Endothelial cell of umbilical vein (primary cell): ENCODE measurements at regions not wholly inside any gene's neighbourhood (a gene's known extent, or its start where the extent isn't known, plus 50 kb on each side); places are given as distances from the start of the nearest gene placed in this dataset.

Source experiments
- BruUV-seq: library from RNA; stranded (reverse); fragments of 400-500 nt; replicated peaks from 2 replicates; lab custom pipeline; 2021; lab: Mats Ljungman, UMichigan
- CTCF ChIA-PET: fragments of 300-600, 350-600 bp; sonication (Branson Sonifier 250); formaldehyde crosslinking; loops from one replicate; lab custom pipeline; 2021; ENCODE audit warnings: antibody characterized with exemption, inconsistent platforms; lab: Charles Lee
- POLR2A ChIA-PET: fragments of 300-600, 350-600 bp; sonication (Branson Sonifier 250); formaldehyde crosslinking; loops from one replicate; lab custom pipeline; 2021; ENCODE audit warnings: antibody characterized with exemption, inconsistent platforms; lab: Charles Lee
- DNase-seq: peaks from one replicate; pipeline ENCODE4 v3.0.0-alpha.2; 2011; ENCODE audit warnings: low read depth, low spot score
- FAIRE-seq: peaks from 2 replicates; lab custom pipeline; 2011; peaks lifted over from hg19 to GRCh38; lab: Jason Lieb, UNC
- H2AFZ ChIP-seq: 2 replicates; pipeline ENCODE4 v1.6.0; 2012; ENCODE audit warnings: low read depth, low read length, control low read depth, inconsistent platforms
- H3K27ac ChIP-seq: 2 replicates; pipeline ENCODE4 v1.5.1; 2011; ENCODE audit warnings: low read depth, mild to moderate bottlenecking, control low read depth, low read length, moderate library complexity; ENCODE audit not compliant: insufficient read depth
- H3K27me3 ChIP-seq, 2 experiments: 2 replicates each; pipeline versions ENCODE4 v1.6.0 to v1.6.1; 2011; ENCODE audit warnings: low read length in 2 of 2, mixed read lengths in 1 of 2; ENCODE audit not compliant: control insufficient read depth in 2 of 2, insufficient read depth in 2 of 2
- H3K36me3 ChIP-seq, 2 experiments: 2 replicates in 1 of 2; 3 replicates in 1 of 2; pipeline ENCODE4 v1.5.1; 2011; ENCODE audit warnings: low read length in 2 of 2, mild to moderate bottlenecking in 1 of 2, moderate library complexity in 1 of 2; ENCODE audit not compliant: control insufficient read depth in 2 of 2, insufficient read depth in 2 of 2; ENCODE audit errors: extremely low read depth in 1 of 2
- H3K4me1 ChIP-seq: 3 replicates; pipeline ENCODE4 v1.5.1; 2011; ENCODE audit warnings: mild to moderate bottlenecking, low read length; ENCODE audit not compliant: control insufficient read depth, insufficient read depth; ENCODE audit errors: extremely low read depth
- H3K4me2 ChIP-seq: 2 replicates; pipeline ENCODE4 v1.6.1; 2011; ENCODE audit warnings: low read length, control low read depth, mixed read lengths; ENCODE audit not compliant: insufficient read depth
- H3K4me3 ChIP-seq, 3 experiments: fragments of 200-600 bp in 1 of 3; sonication (generic), shearing (Covaris generic) in 1 of 3; replicated peaks in 1 of 3; 2 replicates each; pipeline ENCODE4 v1.5.1; 2011 to 2016; ENCODE audit warnings: control low read depth in 3 of 3, low read length in 3 of 3, mild to moderate bottlenecking in 2 of 3, inconsistent platforms in 1 of 3, low read depth in 1 of 3, moderate library complexity in 1 of 3; ENCODE audit not compliant: insufficient read depth in 1 of 3
- H3K79me2 ChIP-seq: 2 replicates; pipeline ENCODE4 v1.6.0; 2012; ENCODE audit warnings: low read length, inconsistent platforms; ENCODE audit not compliant: control insufficient read depth, insufficient read depth
- H3K9ac ChIP-seq: replicated peaks from 2 replicates; pipeline ENCODE3; 2011; ENCODE audit warnings: low read length, control low read depth; ENCODE audit not compliant: insufficient read depth; ENCODE audit errors: extremely low read depth
- H3K9me1 ChIP-seq: replicated peaks from 3 replicates; pipeline ENCODE4 v1.6.0; 2011; ENCODE audit warnings: mild to moderate bottlenecking, low read length; ENCODE audit not compliant: control insufficient read depth, insufficient read depth; ENCODE audit errors: extremely low read depth
- H3K9me3 ChIP-seq: replicated peaks from 2 replicates; pipeline ENCODE4 v1.5.1; 2012; ENCODE audit warnings: low read length, inconsistent platforms; ENCODE audit not compliant: control insufficient read depth, insufficient read depth
- H4K20me1 ChIP-seq: replicated peaks from 2 replicates; pipeline ENCODE3; 2011; ENCODE audit warnings: mild to moderate bottlenecking, low read length; ENCODE audit not compliant: control insufficient read depth, insufficient read depth; ENCODE audit errors: extremely low read depth
- EZH2 ChIP-seq: IDR thresholded peaks from 2 replicates; pipeline ENCODE4 v1.6.1; 2012; ENCODE audit warnings: borderline replicate concordance, low read depth, mild to moderate bottlenecking, moderate library complexity, low read length, inconsistent platforms; ENCODE audit not compliant: severe bottlenecking
- FOS ChIP-seq: IDR thresholded peaks from 2 replicates; pipeline ENCODE4 v1.6.1; 2011; ENCODE audit warnings: mild to moderate bottlenecking, low read length, moderate library complexity, borderline replicate concordance; ENCODE audit not compliant: insufficient read depth
- GATA2 ChIP-seq: IDR thresholded peaks from 2 replicates; pipeline ENCODE4 v1.7.0; 2011; ENCODE audit warnings: low read depth, mild to moderate bottlenecking, moderate library complexity, mixed read lengths, low read length; ENCODE audit not compliant: insufficient read length, insufficient read depth
- JUN ChIP-seq: IDR thresholded peaks from 2 replicates; pipeline ENCODE4 v1.6.1; 2011; ENCODE audit warnings: borderline replicate concordance, low read depth; ENCODE audit not compliant: insufficient read length, insufficient read depth
- MAX ChIP-seq: IDR thresholded peaks from 2 replicates; pipeline ENCODE4 v1.6.1; 2011; ENCODE audit not compliant: insufficient read depth, insufficient read length
- MYC ChIP-seq: IDR thresholded peaks from one replicate; pipeline ENCODE4 v1.6.1; 2011; ENCODE audit warnings: mild to moderate bottlenecking, low read depth, low read length
- POLR2A ChIP-seq: IDR thresholded peaks from 2 replicates; pipeline ENCODE4 v1.6.1; 2012; ENCODE audit warnings: low read depth, mild to moderate bottlenecking, control low read depth, low read length
- POLR2AphosphoS5 ChIP-seq: IDR thresholded peaks from 2 replicates; pipeline ENCODE4 v1.6.1; 2012; ENCODE audit warnings: low read depth, mild to moderate bottlenecking, control low read depth, low read length, moderate library complexity; ENCODE audit not compliant: insufficient read depth
- dilution Hi-C: fragments of 300-500 bp; cut with MboI; formaldehyde crosslinking; loops from one replicate; pipeline ENCODE4 v1.15.0; 2019; ENCODE audit warnings: low sequenced_read_pairs; ENCODE audit not compliant: extremely low pct_ligation_motif_present
- intact Hi-C: fragments of 100-400 bp; cut with micrococcal nuclease; formaldehyde crosslinking; loops from one replicate; pipeline ENCODE4 v1.10.0; 2022
- TF ChIP-seq, protein P1 (sequence below), 2 donors: IDR thresholded peaks; 1 replicate in 1 of 2; 2 replicates in 1 of 2; pipeline ENCODE4 v1.5.1; 2011; ENCODE audit warnings: low read length in 2 of 2, mild to moderate bottlenecking in 2 of 2, moderate library complexity in 2 of 2, control low read depth in 1 of 2, inconsistent platforms in 1 of 2, low read depth in 1 of 2; ENCODE audit not compliant: insufficient read depth in 1 of 2; ENCODE audit errors: extremely low read depth in 1 of 2

DNA sequence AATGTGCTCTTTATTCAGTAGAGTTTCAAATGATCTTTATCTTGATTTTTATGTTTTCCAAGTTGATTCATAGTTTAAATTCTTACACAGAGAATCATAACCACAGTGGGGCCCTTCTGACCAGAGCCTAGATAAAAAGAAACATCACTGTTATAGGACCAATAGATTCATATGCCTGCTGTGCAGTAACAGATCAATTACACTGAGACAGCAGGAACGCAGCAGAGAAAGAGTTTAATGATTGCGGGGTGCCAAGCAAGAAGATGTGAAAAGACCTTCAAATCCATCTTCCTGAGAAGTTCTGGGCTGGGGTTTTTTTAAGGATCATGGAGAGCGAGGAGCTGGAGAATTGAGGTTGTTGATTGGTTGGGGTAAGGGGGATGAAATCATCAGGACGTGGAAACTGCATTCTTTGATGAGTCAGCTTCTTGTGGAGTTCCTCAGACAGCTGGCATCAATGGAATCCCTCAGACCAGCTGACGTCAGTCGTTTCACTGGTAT, 346.6 kb downstream of the TBC1D4 start:
- H3K9ac ChIP-seq: peak overlapping the region; percentile 19
- CTCF ChIA-PET: interaction anchor here (2.2 kb wide), 1 partner anchor 84 kb away, joined by 6 read pairs; no protein-coding TSS in a partner anchor
- TF ChIP-seq GATA2: peak; percentile 7
- TF ChIP-seq MYC: no peak
- TF ChIP-seq, protein P1, sequence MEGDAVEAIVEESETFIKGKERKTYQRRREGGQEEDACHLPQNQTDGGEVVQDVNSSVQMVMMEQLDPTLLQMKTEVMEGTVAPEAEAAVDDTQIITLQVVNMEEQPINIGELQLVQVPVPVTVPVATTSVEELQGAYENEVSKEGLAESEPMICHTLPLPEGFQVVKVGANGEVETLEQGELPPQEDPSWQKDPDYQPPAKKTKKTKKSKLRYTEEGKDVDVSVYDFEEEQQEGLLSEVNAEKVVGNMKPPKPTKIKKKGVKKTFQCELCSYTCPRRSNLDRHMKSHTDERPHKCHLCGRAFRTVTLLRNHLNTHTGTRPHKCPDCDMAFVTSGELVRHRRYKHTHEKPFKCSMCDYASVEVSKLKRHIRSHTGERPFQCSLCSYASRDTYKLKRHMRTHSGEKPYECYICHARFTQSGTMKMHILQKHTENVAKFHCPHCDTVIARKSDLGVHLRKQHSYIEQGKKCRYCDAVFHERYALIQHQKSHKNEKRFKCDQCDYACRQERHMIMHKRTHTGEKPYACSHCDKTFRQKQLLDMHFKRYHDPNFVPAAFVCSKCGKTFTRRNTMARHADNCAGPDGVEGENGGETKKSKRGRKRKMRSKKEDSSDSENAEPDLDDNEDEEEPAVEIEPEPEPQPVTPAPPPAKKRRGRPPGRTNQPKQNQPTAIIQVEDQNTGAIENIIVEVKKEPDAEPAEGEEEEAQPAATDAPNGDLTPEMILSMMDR (IDR thresholded peaks at IDR 0.05; ENCODE audit: extremely low read depth in 1 of 2, insufficient read depth in 1 of 2, low read depth in 1 of 2, low read length in 2 of 2): no peak
- TF ChIP-seq POLR2A: no peak
- peak; percentile 44 for TF ChIP-seq POLR2AphosphoS5
- no peak for TF ChIP-seq MAX
- no peak for TF ChIP-seq EZH2
- peak; percentile 64 for TF ChIP-seq FOS
- TF ChIP-seq JUN: peak; percentile 53
- POLR2A ChIA-PET: no interaction called here
- H3K4me3 ChIP-seq: no peak overlapping the region
- no peaks in the 10 kb centered on the region for H3K9me3 ChIP-seq
- DNase-seq (peak; percentile 78), FAIRE-seq (peak; percentile 88)
- peak overlapping the region; percentile 52 for H3K27ac ChIP-seq
- H3K4me1 ChIP-seq: peaks cover 7% of the 10 kb centered on the region
- dilution Hi-C loops: no loop called here
- H4K20me1 ChIP-seq: no peaks in the 10 kb centered on the region
- no peak overlapping the region for H3K4me2 ChIP-seq
- intact Hi-C loops: loop anchor here (1.0 to 5.0 kb wide), 3 partner anchors 47 to 308 kb away; no protein-coding TSS in a partner anchor
- H2AFZ ChIP-seq: peak overlapping the region; percentile 38
- no peaks in the 10 kb centered on the region for H3K27me3 ChIP-seq
- H3K9me1 ChIP-seq: no peaks in the 10 kb centered on the region
- no peaks in the 10 kb centered on the region for H3K36me3 ChIP-seq
- H3K79me2 ChIP-seq: no peaks in the 10 kb centered on the region
- BruUV-seq: TSS peak; percentile 81
